Skin epidermis (tissue), 12 donors: ENCODE measurements at regions not wholly inside any gene's neighbourhood (a gene's known extent, or its start where the extent isn't known, plus 50 kb on each side); places are given as distances from the start of the nearest gene placed in this dataset.
"Not testable (repeated sequence)": the region's sequence is repeated elsewhere in the genome, so short reads cannot be mapped to it uniquely, and the experiment has no call there.

ENCODE experiments used
- H3K27ac ChIP-seq, 21 experiments: fragments of 200-600 bp; sonication (generic) in 11 of 21; one replicate each; pipeline ENCODE4 v1.5.0; 2020; ENCODE audit warnings: mild to moderate bottlenecking in 3 of 21, inconsistent platforms in 2 of 21, moderate library complexity in 2 of 21
- H3K4me3 ChIP-seq, 7 experiments: fragments of 200-600 bp; sonication (generic) in 2 of 7; one replicate each; pipeline ENCODE4 v1.5.0; 2020; ENCODE audit warnings: inconsistent platforms in 2 of 7, mild to moderate bottlenecking in 2 of 7, moderate library complexity in 1 of 7

GRCh38 chr3:177441813-177442646 lies 244.7 kb upstream of the TBL1XR1 start:
- Histone ChIP-seq H3K4me3 (no peak overlapping the region), H3K27ac (peak overlapping the region in 8 of 21 experiments; percentile 4 to 49 (median 34))

GRCh38 chr3:177443469-177443868 lies 246.2 kb upstream of the TBL1XR1 start:
- Histone ChIP-seq H3K4me3 (no peak overlapping the region), H3K27ac (no peak overlapping the region)

GRCh38 chr3:177444696-177445095 lies 247.4 kb upstream of the TBL1XR1 start:
- no peak overlapping the region for H3K27ac ChIP-seq

GRCh38 chr3:177445549-177445948 lies 248.3 kb upstream of the TBL1XR1 start:
- H3K27ac ChIP-seq: no peak overlapping the region
- H3K4me3 ChIP-seq: no peak overlapping the region

More at GRCh38 chr3:177444696-177445095, 247.4 kb upstream of the TBL1XR1 start:
- no peak overlapping the region for H3K4me3 ChIP-seq

- H3K27ac ChIP-seq: peak overlapping the region in 1 of 21 experiments; percentile 19
- no peak overlapping the region for H3K4me3 ChIP-seq
Measured at GRCh38 chr3:177446165-177446601, 248.9 kb upstream of the TBL1XR1 start.

- Histone ChIP-seq H3K27ac (peak overlapping the region in 15 of 21 experiments; percentile 2 to 84 (median 55)), H3K4me3 (no peak overlapping the region)
Measured at GRCh38 chr3:177447938-177448337, 250.7 kb upstream of the TBL1XR1 start.

- no peak overlapping the region for H3K4me3 ChIP-seq
- H3K27ac ChIP-seq: peak overlapping the region in 19 of 21 experiments; percentile 2 to 84 (median 63)
Measured at GRCh38 chr3:177448987-177449359, 251.7 kb upstream of the TBL1XR1 start.

GRCh38 chr3:177449360-177450006 lies 252.2 kb upstream of the TBL1XR1 start:
- H3K27ac ChIP-seq: peak overlapping the region in 19 of 21 experiments; percentile 2 to 84 (median 63)
- no peak overlapping the region for H3K4me3 ChIP-seq

- Histone ChIP-seq H3K4me3 (peak overlapping the region in 1 of 7 experiments; percentile 1), H3K27ac (peak overlapping the region in 19 of 21 experiments; percentile 16 to 84 (median 59))
Measured at GRCh38 chr3:177451301-177451750, 254.0 kb upstream of the TBL1XR1 start.

- peak overlapping the region in 1 of 7 experiments; percentile 1 for H3K4me3 ChIP-seq
Measured at GRCh38 chr3:177451864-177452830, 254.9 kb upstream of the TBL1XR1 start.

GRCh38 chr3:177452831-177453450 lies 255.7 kb upstream of the TBL1XR1 start:
- Histone ChIP-seq H3K27ac (peak overlapping the region in 11 of 21 experiments; percentile 6 to 84 (median 61)), H3K4me3 (no peak overlapping the region)

More at GRCh38 chr3:177451864-177452830, 254.9 kb upstream of the TBL1XR1 start:
- H3K27ac ChIP-seq: peak overlapping the region in 20 of 21 experiments; percentile 16 to 84 (median 62)

GRCh38 chr3:177453451-177453844 lies 256.2 kb upstream of the TBL1XR1 start:
- Histone ChIP-seq H3K27ac (peak overlapping the region in 1 of 21 experiments; percentile 79), H3K4me3 (no peak overlapping the region)

- H3K27ac ChIP-seq, H3K4me3 ChIP-seq: not testable (repeated sequence)
Measured at GRCh38 chr3:177457204-177457603, 259.9 kb upstream of the TBL1XR1 start.

GRCh38 chr3:177459401-177459800 lies 262.1 kb upstream of the TBL1XR1 start:
- H3K27ac ChIP-seq: peak overlapping the region in 1 of 21 experiments; percentile 7
- no peak overlapping the region for H3K4me3 ChIP-seq

GRCh38 chr3:177460047-177460446 lies 262.8 kb upstream of the TBL1XR1 start:
- Histone ChIP-seq H3K4me3 (no peak overlapping the region), H3K27ac (no peak overlapping the region)

GRCh38 chr3:177461765-177462164 lies 264.5 kb upstream of the TBL1XR1 start:
- Histone ChIP-seq H3K27ac (no peak overlapping the region), H3K4me3 (no peak overlapping the region)

- H3K27ac ChIP-seq, H3K4me3 ChIP-seq: not testable (repeated sequence)
Measured at GRCh38 chr3:177463341-177463740, 266.1 kb upstream of the TBL1XR1 start.

GRCh38 chr3:177463863-177464262 lies 266.6 kb upstream of the TBL1XR1 start:
- Histone ChIP-seq H3K4me3 (no peak overlapping the region), H3K27ac (no peak overlapping the region)
